ENCODE measurements at regions not wholly inside any gene's neighbourhood (a gene's known extent, or its start where the extent isn't known, plus 50 kb on each side); places are given as distances from the start of the nearest gene placed in this dataset.
A peak's percentile ranks its signal among the peaks of the same experiment; 100 is the strongest.

DNA sequence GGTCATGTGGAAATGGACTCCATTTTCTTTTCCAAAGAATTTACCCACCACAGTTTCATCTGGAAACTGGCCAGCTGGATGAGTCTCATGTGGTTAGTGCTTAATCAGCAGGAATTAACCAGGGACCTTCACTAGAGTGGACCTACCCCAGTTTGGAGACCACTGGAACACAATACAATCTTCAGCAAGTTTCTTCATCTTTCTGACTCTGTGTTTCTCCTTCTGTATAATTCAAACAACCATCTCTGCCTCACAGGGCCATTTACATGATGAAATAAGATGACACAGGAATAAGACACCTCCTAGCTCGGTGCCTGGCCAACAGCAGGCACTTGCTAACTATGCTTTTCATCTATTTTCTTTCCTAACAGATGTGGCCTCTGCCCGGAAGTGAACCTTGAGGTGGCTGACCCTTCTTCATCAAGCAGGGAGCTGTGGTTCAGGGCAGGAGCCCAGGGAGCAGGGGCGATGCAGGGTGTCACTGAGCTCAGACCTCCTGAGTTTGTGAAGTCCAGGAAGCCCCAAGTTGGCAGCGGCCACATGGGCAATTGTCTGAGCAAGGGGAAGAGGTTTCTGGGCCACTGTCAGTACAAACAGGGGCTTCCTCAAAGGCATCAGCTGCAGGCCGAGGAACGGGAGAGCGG is 98.8 kb downstream of the SOD2 start:
- Mint-ChIP-seq H3K36me3 (ENCODE audit: low read depth) (no peaks in the 10 kb centered on the region), H3K9me3 (no peaks in the 10 kb centered on the region), H3K4me3 (no peak overlapping the region), H3K4me1 (peaks cover 6% of the 10 kb centered on the region), H3K27ac (peak overlapping the region in 2 of 3 experiments; percentile 14 to 68), H3K27me3 (ENCODE audit: low read depth) (peaks cover 3% of the 10 kb centered on the region)
- TF ChIP-seq, protein P1, sequence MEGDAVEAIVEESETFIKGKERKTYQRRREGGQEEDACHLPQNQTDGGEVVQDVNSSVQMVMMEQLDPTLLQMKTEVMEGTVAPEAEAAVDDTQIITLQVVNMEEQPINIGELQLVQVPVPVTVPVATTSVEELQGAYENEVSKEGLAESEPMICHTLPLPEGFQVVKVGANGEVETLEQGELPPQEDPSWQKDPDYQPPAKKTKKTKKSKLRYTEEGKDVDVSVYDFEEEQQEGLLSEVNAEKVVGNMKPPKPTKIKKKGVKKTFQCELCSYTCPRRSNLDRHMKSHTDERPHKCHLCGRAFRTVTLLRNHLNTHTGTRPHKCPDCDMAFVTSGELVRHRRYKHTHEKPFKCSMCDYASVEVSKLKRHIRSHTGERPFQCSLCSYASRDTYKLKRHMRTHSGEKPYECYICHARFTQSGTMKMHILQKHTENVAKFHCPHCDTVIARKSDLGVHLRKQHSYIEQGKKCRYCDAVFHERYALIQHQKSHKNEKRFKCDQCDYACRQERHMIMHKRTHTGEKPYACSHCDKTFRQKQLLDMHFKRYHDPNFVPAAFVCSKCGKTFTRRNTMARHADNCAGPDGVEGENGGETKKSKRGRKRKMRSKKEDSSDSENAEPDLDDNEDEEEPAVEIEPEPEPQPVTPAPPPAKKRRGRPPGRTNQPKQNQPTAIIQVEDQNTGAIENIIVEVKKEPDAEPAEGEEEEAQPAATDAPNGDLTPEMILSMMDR (IDR thresholded peaks at IDR 0.05; ENCODE audit: unreplicated experiment in 3 of 3): no peak

DNA sequence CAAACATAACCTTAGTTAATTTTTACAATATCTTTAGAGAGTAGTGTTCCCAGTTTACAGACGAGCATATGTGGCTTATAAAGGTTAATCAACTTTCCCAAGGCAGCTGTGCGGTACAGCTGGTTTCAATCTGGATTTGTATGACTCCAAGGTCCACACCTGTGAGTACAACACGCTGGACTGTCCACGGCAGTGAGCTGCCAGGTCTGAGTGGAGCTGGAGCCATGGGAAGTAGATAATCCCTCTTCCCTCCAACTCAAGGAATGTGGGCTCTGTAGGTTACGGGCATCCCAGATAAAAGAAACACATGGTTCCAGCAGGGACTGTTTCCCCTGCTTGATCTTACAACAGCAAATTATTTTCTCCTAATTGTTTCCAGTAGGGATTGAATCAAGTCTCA is 102.2 kb downstream of the SOD2 start:
- Mint-ChIP-seq H3K4me1 (peaks cover 6% of the 10 kb centered on the region), H3K27ac (no peak overlapping the region), H3K9me3 (no peaks in the 10 kb centered on the region), H3K36me3 (ENCODE audit: low read depth) (no peaks in the 10 kb centered on the region), H3K27me3 (ENCODE audit: low read depth) (peaks cover 10% of the 10 kb centered on the region), H3K4me3 (no peak overlapping the region)
- TF ChIP-seq, protein P1 (IDR thresholded peaks at IDR 0.05; ENCODE audit: unreplicated experiment in 3 of 3): no peak

DNA sequence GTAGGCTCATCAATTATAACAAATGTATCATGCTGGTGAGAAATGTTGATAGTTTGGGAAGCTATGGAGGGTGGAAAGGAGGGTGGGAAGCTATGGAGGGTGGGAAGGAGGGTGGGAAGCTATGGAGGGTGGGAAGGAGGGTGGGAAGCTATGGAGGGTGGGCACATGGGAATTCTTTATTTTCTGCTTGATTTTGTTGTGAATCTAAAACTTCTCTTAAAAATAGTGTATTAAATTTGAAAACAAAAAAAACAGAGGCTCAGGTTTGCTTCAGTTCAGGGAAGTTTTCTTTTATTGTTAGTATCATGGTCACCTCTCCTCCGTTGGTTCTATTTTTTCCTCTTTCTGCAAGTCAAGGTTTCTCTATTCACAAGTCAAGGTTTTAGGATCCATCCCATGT is 106.4 kb downstream of the SOD2 start:
- peaks cover 2% of the 10 kb centered on the region for H3K9me3 Mint-ChIP-seq
- no peak overlapping the region for H3K27ac Mint-ChIP-seq
- no peaks in the 10 kb centered on the region for H3K36me3 Mint-ChIP-seq (ENCODE audit: low read depth)
- no peak overlapping the region for H3K4me3 Mint-ChIP-seq
- H3K4me1 Mint-ChIP-seq: no peaks in the 10 kb centered on the region
- TF ChIP-seq, protein P1 (IDR thresholded peaks at IDR 0.05; ENCODE audit: unreplicated experiment in 3 of 3): no peak
- peaks cover 10% of the 10 kb centered on the region for H3K27me3 Mint-ChIP-seq (ENCODE audit: low read depth)

DNA sequence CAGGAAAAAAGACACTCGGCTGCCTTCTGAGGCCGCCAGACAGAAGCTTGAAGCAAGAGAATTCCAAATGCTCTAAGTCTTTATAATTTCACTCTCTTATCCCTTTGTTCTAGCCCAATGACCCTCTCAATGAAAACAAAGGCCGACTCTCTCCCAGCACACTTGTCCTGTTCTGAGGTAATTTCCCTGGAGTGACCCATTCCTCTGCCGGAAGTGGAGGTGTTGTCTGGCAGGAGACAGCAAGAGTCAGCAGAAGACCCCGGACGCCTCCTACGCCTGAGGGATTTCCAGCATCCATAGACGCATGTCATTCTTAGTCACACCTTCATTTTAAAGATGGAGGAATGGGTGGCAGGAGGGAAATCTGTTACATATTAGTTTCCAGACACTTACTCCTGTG is 110.3 kb downstream of the SOD2 start:
- Mint-ChIP-seq H3K27me3 (ENCODE audit: low read depth) (peaks cover 20% of the 10 kb centered on the region), H3K9me3 (peaks cover 2% of the 10 kb centered on the region)

DNA sequence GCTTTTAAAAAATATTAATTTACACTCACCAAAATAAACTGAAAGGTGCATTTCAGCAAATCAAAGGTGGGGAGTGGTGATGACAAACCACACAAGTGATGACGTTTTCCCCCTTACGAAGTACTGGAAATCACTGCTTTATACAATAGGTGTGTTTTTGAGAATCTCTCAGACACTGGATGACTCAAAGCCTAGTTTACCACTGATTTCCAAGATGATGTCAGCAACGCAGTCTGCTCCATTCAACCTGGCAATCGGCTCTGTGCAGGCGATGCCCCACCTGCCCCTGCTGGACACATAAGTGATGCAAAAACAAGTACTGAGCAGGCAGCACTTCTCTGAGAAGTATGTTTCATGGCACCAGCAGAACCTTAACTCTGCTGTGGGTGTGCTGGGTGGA is 114.4 kb downstream of the SOD2 start:
- peaks cover 2% of the 10 kb centered on the region for H3K9me3 Mint-ChIP-seq
- no peaks in the 10 kb centered on the region for H3K36me3 Mint-ChIP-seq (ENCODE audit: low read depth)
- H3K27me3 Mint-ChIP-seq (ENCODE audit: low read depth): peaks cover 14% of the 10 kb centered on the region
- H3K4me3 Mint-ChIP-seq: no peak overlapping the region
- no peak overlapping the region for H3K27ac Mint-ChIP-seq
- H3K4me1 Mint-ChIP-seq: no peaks in the 10 kb centered on the region
- TF ChIP-seq, protein P1 (IDR thresholded peaks at IDR 0.05; ENCODE audit: unreplicated experiment in 3 of 3): no peak

More for the DNA sequence above, 110.3 kb downstream of the SOD2 start:
- TF ChIP-seq, protein P1 (IDR thresholded peaks at IDR 0.05; ENCODE audit: unreplicated experiment in 3 of 3): no peak
- Mint-ChIP-seq H3K27ac (no peak overlapping the region), H3K4me3 (no peak overlapping the region), H3K36me3 (ENCODE audit: low read depth) (no peaks in the 10 kb centered on the region), H3K4me1 (no peaks in the 10 kb centered on the region)

DNA sequence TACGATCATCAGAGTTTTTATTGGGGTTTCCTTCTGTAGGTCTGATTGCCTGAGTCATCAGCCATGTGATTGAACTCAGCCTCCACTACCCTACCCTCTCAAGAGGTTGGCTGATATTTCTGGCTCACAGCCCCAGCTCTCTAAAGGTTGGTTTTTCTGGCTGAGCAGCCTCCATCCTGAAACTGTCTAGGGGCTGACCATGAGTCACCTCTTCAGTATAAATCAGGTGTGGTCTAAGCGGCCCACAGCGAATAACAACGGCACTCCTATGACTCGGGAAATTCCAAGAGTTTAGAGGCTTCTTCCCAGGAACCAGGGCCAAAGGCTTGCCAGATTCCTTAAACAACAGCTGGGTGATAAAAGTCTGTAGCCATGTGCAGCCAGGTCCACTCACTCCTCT is 115.5 kb downstream of the SOD2 start:
- Mint-ChIP-seq H3K4me1 (peaks cover 4% of the 10 kb centered on the region), H3K36me3 (ENCODE audit: low read depth) (no peaks in the 10 kb centered on the region), H3K27ac (no peak overlapping the region), H3K4me3 (no peak overlapping the region), H3K27me3 (ENCODE audit: low read depth) (peaks cover 14% of the 10 kb centered on the region), H3K9me3 (peaks cover 6% of the 10 kb centered on the region)
- TF ChIP-seq, protein P1 (IDR thresholded peaks at IDR 0.05; ENCODE audit: unreplicated experiment in 3 of 3): no peak
